Right atrium auricular region (tissue), 2 donors: ENCODE measurements at regions not wholly inside any gene's neighbourhood (a gene's known extent, or its start where the extent isn't known, plus 50 kb on each side); places are given as distances from the start of the nearest gene placed in this dataset.

ENCODE experiments used
- DNase-seq: peaks from one replicate; pipeline ENCODE4 v3.0.0-alpha.2; 2019; ENCODE audit warnings: low spot score
- H3K27ac ChIP-seq, 2 donors: fragments of 200-600 bp; sonication (generic); 1 replicate in 1 of 2; 2 replicates in 1 of 2; pipeline ENCODE4 v1.5.1; 2016 to 2019
- H3K27me3 ChIP-seq, 2 donors: fragments of 200-600 bp; sonication (generic); one replicate each; pipeline versions ENCODE4 v1.5.1 to v1.6.0; 2017 to 2019
- H3K36me3 ChIP-seq: fragments of 200-600 bp; sonication (generic); one replicate; pipeline ENCODE4 v1.5.1; 2016
- H3K4me1 ChIP-seq, 2 donors: fragments of 200-600 bp; sonication (generic); one replicate each; pipeline versions ENCODE4 v1.5.1 to v1.6.0; 2017 to 2019
- H3K4me3 ChIP-seq, 2 donors: fragments of 200-600 bp; sonication (generic); 1 replicate in 1 of 2; 2 replicates in 1 of 2; pipeline ENCODE4 v1.5.1; 2017 to 2019; ENCODE audit warnings: mild to moderate bottlenecking in 1 of 2, moderate library complexity in 1 of 2
- H3K9me3 ChIP-seq, 2 donors: fragments of 200-600 bp; sonication (generic); one replicate each; pipeline ENCODE4 v1.5.1; 2019
- TF ChIP-seq, protein P1 (sequence below), 2 donors: fragments of 200-600 bp; sonication (generic); IDR thresholded peaks; one replicate each; pipeline ENCODE4 v1.5.1; 2019; ENCODE audit warnings: antibody characterized with exemption in 2 of 2

DNA sequence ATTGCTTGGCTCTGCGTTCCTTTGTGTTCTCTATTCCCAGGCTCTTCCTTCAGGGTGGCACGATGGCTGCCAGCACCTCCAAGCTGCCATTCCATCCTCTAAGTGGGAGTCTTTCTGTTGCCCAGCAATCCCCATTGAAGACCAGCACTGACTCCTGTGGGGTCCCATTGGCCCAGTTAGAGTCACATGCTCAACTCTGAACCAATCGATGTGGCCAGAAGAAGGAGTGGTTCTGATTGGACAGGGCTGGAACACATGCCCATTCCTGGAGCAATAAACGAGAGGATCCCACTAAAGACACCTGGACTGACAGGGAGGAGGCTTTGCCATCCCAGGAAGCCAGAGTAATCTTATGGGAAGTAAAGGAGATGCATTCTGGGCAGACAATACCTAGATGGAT is 97.2 kb upstream of the IGSF21 start:
- no peaks in the 10 kb centered on the region for H3K36me3 ChIP-seq
- DNase-seq, result no peak
- H3K27me3 ChIP-seq, result no peaks in the 10 kb centered on the region
- H3K9me3 ChIP-seq, result no peaks in the 10 kb centered on the region
- TF ChIP-seq, protein P1, sequence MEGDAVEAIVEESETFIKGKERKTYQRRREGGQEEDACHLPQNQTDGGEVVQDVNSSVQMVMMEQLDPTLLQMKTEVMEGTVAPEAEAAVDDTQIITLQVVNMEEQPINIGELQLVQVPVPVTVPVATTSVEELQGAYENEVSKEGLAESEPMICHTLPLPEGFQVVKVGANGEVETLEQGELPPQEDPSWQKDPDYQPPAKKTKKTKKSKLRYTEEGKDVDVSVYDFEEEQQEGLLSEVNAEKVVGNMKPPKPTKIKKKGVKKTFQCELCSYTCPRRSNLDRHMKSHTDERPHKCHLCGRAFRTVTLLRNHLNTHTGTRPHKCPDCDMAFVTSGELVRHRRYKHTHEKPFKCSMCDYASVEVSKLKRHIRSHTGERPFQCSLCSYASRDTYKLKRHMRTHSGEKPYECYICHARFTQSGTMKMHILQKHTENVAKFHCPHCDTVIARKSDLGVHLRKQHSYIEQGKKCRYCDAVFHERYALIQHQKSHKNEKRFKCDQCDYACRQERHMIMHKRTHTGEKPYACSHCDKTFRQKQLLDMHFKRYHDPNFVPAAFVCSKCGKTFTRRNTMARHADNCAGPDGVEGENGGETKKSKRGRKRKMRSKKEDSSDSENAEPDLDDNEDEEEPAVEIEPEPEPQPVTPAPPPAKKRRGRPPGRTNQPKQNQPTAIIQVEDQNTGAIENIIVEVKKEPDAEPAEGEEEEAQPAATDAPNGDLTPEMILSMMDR (IDR thresholded peaks at IDR 0.05), result no peak
- H3K4me3 ChIP-seq, result no peak overlapping the region
- H3K4me1 ChIP-seq, result no peaks in the 10 kb centered on the region
- no peak overlapping the region for H3K27ac ChIP-seq

DNA sequence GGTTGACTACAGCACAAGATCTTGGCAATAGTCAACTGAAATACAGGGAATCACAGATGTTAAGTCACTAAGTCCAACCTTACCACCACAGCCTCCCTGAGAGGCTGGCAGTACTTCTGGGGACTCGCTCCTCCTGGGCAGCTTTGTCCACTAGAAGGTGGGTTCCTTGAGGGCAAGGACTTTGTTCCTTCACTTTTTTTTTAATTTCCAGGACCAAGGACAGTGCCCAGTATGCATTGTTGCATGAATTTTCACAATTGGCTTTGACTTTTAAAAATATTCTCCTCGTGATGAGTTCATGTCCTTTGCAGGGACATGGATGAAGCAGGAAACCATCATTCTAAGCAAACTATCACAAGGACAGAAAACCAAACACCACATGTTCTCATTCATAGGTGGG is 96.7 kb upstream of the IGSF21 start:
- Histone ChIP-seq H3K4me1 (no peaks in the 10 kb centered on the region), H3K27me3 (no peaks in the 10 kb centered on the region), H3K4me3 (no peak overlapping the region), H3K9me3 (no peaks in the 10 kb centered on the region), H3K27ac (no peak overlapping the region), H3K36me3 (no peaks in the 10 kb centered on the region)
- TF ChIP-seq, protein P1 (IDR thresholded peaks at IDR 0.05), result no peak
- no peak for DNase-seq

DNA sequence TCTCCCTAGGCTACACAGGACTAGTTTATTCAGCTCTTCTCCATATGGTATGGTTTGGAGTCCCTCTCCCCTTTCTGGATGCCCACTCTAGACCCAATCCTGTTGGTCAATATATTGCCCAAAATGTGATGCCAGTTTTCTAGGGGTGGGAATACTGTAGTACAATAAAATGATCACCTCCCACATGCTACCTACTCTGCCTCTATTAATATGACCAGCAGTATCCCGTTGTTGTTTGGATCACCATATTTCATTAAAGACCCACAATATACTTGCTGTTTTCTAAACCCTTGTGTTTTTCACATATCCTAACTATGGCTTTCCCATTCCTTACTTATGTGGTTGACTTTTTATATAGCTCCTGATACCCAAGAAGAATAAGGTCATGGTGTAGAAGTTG is 95.9 kb upstream of the IGSF21 start:
- Histone ChIP-seq H3K27ac (no peak overlapping the region), H3K36me3 (no peaks in the 10 kb centered on the region), H3K27me3 (no peaks in the 10 kb centered on the region), H3K9me3 (no peaks in the 10 kb centered on the region), H3K4me1 (no peaks in the 10 kb centered on the region), H3K4me3 (no peak overlapping the region)
- TF ChIP-seq, protein P1 (IDR thresholded peaks at IDR 0.05), result no peak
- DNase-seq, result no peak

DNA sequence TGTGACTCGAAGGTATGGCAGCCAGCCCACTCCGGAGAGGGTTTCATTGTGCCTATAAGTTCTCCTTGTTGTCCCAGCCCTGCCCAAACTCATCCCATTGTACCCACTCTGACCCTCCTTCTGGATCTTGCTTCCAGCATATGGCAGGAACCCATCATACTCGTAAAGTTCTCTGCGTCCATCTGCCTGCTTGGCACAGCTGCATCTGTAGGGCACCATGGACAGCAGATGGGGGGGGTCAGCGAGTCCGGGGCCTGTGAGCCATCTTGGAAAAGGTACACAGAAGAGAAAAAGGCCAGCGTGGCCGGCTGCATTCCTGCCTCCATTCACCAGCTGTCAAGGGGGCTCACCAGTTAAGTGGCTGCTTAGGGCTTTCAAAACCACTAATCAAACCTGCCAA is 94.9 kb upstream of the IGSF21 start:
- Histone ChIP-seq H3K9me3 (no peaks in the 10 kb centered on the region), H3K27me3 (no peaks in the 10 kb centered on the region), H3K4me3 (no peak overlapping the region), H3K36me3 (no peaks in the 10 kb centered on the region), H3K27ac (no peak overlapping the region), H3K4me1 (no peaks in the 10 kb centered on the region)
- TF ChIP-seq, protein P1 (IDR thresholded peaks at IDR 0.05), result no peak
- DNase-seq, result no peak

DNA sequence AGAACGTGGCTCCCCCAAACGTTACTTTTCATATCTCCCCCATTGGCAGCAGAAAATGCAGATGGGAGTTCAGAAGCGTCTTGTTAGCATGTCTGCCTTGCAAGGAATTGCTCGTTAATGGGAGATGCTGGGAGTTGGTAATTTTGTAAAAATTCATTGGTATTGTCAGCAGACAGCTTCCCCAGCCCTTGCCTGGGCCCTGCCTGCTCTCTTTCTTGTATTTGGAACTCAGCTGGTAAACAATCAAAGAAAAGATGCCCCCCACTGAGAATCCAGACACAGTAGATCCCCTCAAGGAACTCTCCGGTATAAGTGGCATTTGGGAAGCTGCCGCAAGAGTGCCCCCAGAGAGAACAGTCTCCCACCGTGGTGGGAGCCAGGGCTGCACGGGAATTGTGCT is 94.4 kb upstream of the IGSF21 start:
- no peak for DNase-seq
- no peaks in the 10 kb centered on the region for H3K36me3 ChIP-seq
- H3K9me3 ChIP-seq, result no peaks in the 10 kb centered on the region
- no peak overlapping the region for H3K4me3 ChIP-seq
- TF ChIP-seq, protein P1 (IDR thresholded peaks at IDR 0.05), result no peak
- no peak overlapping the region for H3K27ac ChIP-seq
- H3K27me3 ChIP-seq, result no peaks in the 10 kb centered on the region
- no peaks in the 10 kb centered on the region for H3K4me1 ChIP-seq

DNA sequence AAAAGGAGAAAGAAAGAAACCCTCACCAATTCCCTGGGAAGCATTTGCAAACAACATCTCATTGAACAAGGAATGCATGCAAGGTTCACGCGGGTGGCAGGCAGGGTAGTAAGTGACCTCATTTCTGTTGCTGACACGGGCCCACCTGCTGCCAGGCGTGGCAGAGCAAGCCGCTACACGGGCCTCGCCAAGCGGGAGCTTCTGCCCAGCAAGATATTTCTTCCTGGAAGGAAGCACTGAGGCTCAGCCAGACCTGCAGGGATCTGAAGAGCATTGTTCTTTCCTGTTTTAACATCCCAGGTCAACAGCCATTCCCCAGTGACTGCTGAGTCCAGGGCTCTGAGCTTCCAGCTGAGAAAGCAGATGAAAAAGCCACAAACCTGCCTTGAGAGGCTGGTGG is 91.9 kb upstream of the IGSF21 start:
- no peaks in the 10 kb centered on the region for H3K27me3 ChIP-seq
- H3K9me3 ChIP-seq, result no peaks in the 10 kb centered on the region
- H3K4me3 ChIP-seq, result no peak overlapping the region
- DNase-seq, result no peak
- no peak overlapping the region for H3K27ac ChIP-seq
- H3K4me1 ChIP-seq, result no peaks in the 10 kb centered on the region
- no peaks in the 10 kb centered on the region for H3K36me3 ChIP-seq
- TF ChIP-seq, protein P1 (IDR thresholded peaks at IDR 0.05), result no peak
